Activated naive CD4-positive, alpha-beta T cell treated with anti-CD3 and anti-CD28 coated beads for 36 hours (primary cell): ENCODE measurements at regions not wholly inside any gene's neighbourhood (a gene's known extent, or its start where the extent isn't known, plus 50 kb on each side); places are given as distances from the start of the nearest gene placed in this dataset.

Source experiments
- CTCF ChIA-PET: fragments of 350-600 bp; sonication (Branson Sonifier 250); formaldehyde crosslinking; loops from one replicate; lab custom pipeline; 2021; ENCODE audit warnings: antibody characterized with exemption; lab: Charles Lee
- DNase-seq: peaks from one replicate; pipeline ENCODE4 v3.0.0-alpha.2; 2020
- H3K27ac Mint-ChIP-seq: one replicate; pipeline ENCODE4 v1.8.0; 2021; ENCODE audit warnings: mild to moderate bottlenecking, mixed read lengths
- H3K27me3 Mint-ChIP-seq: one replicate; pipeline ENCODE4 v1.8.0; 2021; ENCODE audit warnings: low read depth, mixed read lengths
- H3K36me3 Mint-ChIP-seq: one replicate; pipeline ENCODE4 v1.8.0; 2021; ENCODE audit warnings: low read depth, mixed read lengths
- H3K4me1 Mint-ChIP-seq: one replicate; pipeline ENCODE4 v1.8.0; 2021; ENCODE audit warnings: low read depth, mixed read lengths
- H3K4me3 Mint-ChIP-seq: one replicate; pipeline ENCODE4 v1.8.0; 2021; ENCODE audit warnings: mild to moderate bottlenecking, moderate library complexity, mixed read lengths
- H3K9me3 Mint-ChIP-seq: one replicate; pipeline ENCODE4 v1.8.0; 2021; ENCODE audit warnings: mixed read lengths
- intact Hi-C: fragments of 100-400 bp; cut with micrococcal nuclease; formaldehyde crosslinking; loops from one replicate; pipeline ENCODE4 v1.15.1; 2023

DNA sequence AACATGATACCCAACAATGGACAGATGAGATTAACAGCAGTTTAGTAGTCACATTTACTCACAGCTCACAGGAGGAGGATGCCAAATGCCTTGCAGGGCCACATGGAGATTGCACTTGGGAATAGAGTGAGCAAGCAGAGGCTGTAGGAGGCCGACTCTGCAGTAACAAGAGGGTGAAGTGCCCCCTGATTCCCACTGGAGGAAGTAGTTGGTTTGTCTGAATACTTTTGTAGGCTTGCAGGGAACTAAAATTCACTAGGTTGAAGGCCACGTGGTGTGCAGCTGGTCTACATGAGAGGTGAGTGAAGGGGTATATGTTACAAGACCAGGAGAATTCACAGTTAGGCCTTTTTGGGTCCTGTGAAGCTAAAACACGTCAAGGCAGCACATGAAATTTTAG is 419.3 kb upstream of the TNP1 start:
- H3K27ac Mint-ChIP-seq, result no peak overlapping the region
- DNase-seq, result no peak
- no peaks in the 10 kb centered on the region for H3K4me1 Mint-ChIP-seq
- H3K36me3 Mint-ChIP-seq, result no peaks in the 10 kb centered on the region
- no peak overlapping the region for H3K4me3 Mint-ChIP-seq
- CTCF ChIA-PET, result no interaction called here
- peaks cover 2% of the 10 kb centered on the region for H3K27me3 Mint-ChIP-seq
- H3K9me3 Mint-ChIP-seq, result no peaks in the 10 kb centered on the region
- intact Hi-C loops, result no loop called here

DNA sequence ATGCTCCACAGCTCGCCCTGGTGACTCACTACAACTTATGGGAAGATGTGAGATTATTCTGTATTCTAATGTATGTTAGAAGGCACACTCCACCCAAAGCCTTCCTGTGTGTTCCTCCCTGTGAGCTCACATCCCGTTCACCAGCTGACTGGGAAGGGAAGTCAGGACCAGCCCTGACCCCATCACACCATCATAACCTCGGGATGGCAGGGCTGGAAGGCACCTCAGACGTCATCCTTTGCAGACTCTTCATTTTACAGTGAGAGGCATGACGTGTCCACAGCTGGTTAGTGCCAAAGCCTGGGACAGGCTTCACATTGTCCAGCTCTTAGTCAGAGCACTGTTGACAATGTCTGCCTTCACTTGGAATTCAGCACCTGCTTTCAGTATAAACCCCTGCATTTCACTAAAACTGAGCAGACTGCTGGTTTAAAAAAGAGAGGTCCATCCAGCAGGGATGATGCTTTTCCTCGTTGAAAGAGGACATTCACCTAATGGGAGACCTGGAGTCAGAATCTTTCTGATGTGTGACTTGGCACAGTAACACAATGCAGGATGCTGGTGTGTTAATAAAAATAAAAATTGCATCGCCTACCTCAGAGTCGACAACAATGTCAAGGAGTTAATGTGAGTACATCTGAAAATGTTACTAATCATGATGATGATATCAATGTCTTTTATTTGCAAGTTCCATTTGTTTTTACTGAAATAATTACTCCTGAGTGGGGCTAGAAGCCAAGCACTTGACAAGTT is 418.0 kb upstream of the TNP1 start:
- no peaks in the 10 kb centered on the region for H3K4me1 Mint-ChIP-seq
- CTCF ChIA-PET, result no interaction called here
- H3K4me3 Mint-ChIP-seq, result no peak overlapping the region
- H3K27me3 Mint-ChIP-seq, result peaks cover 2% of the 10 kb centered on the region
- no peak overlapping the region for H3K27ac Mint-ChIP-seq
- H3K9me3 Mint-ChIP-seq, result no peaks in the 10 kb centered on the region
- H3K36me3 Mint-ChIP-seq, result no peaks in the 10 kb centered on the region
- no peak for DNase-seq
- intact Hi-C loops, result no loop called here

- Mint-ChIP-seq H3K27me3 (peaks cover 2% of the 10 kb centered on the region), H3K27ac (no peak overlapping the region), H3K4me3 (no peak overlapping the region), H3K4me1 (no peaks in the 10 kb centered on the region), H3K9me3 (no peaks in the 10 kb centered on the region), H3K36me3 (no peaks in the 10 kb centered on the region)
- CTCF ChIA-PET, result no interaction called here
- intact Hi-C loops, result no loop called here
- DNase-seq, result no peak
These were observed 416.6 kb upstream of the TNP1 start for GRCh38 chr2:217276433-217276832.

DNA sequence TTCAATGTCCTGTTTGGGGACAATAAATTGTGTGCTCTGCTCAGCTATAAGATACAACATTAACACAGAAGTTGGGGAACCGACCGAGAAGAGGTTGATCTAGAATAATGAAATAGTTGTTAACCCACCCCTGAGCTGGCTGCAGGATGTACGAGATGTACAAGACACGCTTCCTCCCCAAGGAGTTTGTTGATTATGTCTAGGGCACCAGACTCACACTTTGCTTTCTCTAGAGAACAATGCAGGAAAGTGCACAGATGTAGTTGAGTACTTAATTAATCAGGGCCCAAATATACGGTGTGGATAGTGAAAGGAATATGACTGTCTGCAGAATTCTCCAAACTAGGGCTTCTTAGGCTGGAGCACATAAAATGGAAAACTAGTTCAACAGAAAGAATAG is 415.2 kb upstream of the TNP1 start:
- Mint-ChIP-seq H3K4me3 (no peak overlapping the region), H3K9me3 (no peaks in the 10 kb centered on the region), H3K4me1 (no peaks in the 10 kb centered on the region), H3K27ac (no peak overlapping the region), H3K27me3 (peaks cover 9% of the 10 kb centered on the region), H3K36me3 (no peaks in the 10 kb centered on the region)
- CTCF ChIA-PET, result no interaction called here
- intact Hi-C loops, result no loop called here
- no peak for DNase-seq

DNA sequence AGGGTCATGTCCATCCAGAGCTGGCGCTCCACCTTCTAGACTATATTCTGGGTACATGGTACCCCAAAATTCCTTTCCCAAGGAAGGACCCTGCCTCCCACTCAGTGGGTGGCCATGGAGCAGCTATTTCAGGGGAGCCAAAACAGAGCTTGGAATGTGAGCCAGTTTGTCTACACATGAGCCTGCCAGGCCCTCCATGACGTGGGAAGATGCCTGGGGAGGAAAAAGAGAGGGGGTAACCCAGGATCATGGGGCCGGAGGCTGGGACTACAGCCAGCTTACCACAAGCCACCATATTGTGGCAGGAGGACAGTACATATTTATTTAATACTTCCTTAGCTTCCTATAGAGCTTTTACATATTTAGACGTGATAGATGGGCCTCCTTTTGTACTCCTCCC is 414.7 kb upstream of the TNP1 start:
- H3K27me3 Mint-ChIP-seq, result peaks cover 14% of the 10 kb centered on the region
- DNase-seq, result no peak
- no peak overlapping the region for H3K4me3 Mint-ChIP-seq
- no peak overlapping the region for H3K27ac Mint-ChIP-seq
- no peaks in the 10 kb centered on the region for H3K36me3 Mint-ChIP-seq
- CTCF ChIA-PET, result no interaction called here
- intact Hi-C loops, result no loop called here
- H3K9me3 Mint-ChIP-seq, result no peaks in the 10 kb centered on the region
- H3K4me1 Mint-ChIP-seq, result no peaks in the 10 kb centered on the region

DNA sequence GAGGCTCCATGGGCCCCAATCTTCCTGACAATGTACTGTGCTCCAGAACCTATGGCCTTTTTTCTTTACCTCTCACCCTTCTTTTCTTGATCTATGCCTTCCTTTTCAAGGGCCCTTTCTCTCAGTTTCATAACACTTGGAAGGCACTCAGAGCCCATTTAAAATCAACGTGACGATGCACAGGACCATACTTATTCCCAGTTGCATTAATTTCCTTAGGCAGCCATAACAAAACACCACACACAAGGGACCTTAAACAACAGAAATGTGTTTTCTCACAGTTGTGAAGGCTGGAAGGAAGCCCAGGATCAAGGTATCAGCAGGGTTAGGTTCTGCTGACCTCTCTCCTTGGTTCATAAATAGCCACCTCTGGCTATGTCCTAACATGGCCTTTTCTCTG is 414.0 kb upstream of the TNP1 start:
- DNase-seq, result no peak
- H3K27me3 Mint-ChIP-seq, result peaks cover 17% of the 10 kb centered on the region
- H3K4me3 Mint-ChIP-seq, result no peak overlapping the region
- H3K4me1 Mint-ChIP-seq, result no peaks in the 10 kb centered on the region
- no peaks in the 10 kb centered on the region for H3K36me3 Mint-ChIP-seq
- intact Hi-C loops, result no loop called here
- no peak overlapping the region for H3K27ac Mint-ChIP-seq
- CTCF ChIA-PET, result no interaction called here
- H3K9me3 Mint-ChIP-seq, result no peaks in the 10 kb centered on the region

DNA sequence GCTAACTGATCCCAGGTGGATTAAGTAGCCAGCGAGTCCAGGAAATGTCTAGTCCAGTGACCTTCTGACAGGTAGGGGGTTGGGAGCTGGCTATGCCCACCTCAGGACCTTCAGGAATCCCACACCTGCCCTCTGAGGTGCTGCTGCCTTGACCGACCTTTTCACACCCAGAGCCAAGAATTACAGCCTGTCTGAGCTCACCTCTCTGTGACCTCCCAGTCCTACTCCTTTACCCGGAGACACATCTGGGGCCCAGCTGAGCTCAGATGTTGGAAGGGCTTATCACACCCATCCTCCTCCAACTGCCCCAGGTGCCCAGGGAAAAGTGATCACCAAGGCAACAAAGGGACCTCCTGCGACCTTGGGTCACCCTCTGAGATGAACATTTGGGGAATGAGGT is 413.3 kb upstream of the TNP1 start:
- Mint-ChIP-seq H3K27me3 (peaks cover 20% of the 10 kb centered on the region), H3K4me1 (no peaks in the 10 kb centered on the region), H3K36me3 (no peaks in the 10 kb centered on the region), H3K4me3 (no peak overlapping the region), H3K27ac (no peak overlapping the region), H3K9me3 (no peaks in the 10 kb centered on the region)
- intact Hi-C loops, result no loop called here
- no peak for DNase-seq
- CTCF ChIA-PET, result no interaction called here

DNA sequence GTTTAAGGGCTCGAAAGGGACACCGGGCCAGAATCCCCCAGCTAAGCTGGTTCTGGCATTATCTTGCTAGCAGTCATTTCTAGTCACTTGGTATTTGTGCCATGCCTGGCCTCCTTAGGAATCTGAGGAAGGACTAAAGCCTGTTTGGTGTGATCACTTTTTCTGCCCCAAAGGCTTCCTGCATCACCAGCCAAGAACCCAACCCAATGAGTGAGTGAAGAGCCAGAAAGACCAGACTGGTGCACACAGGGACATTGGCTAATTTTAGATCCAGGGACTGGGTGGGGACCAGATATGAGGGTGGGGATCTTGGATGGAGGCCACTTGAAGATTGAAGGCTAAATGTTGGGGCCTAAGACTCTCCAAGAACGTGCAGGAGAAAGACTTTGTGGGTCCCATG is 411.9 kb upstream of the TNP1 start:
- H3K4me1 Mint-ChIP-seq, result no peaks in the 10 kb centered on the region
- CTCF ChIA-PET, result no interaction called here

GRCh38 chr2:217270485-217271121 is 410.7 kb upstream of the TNP1 start:
- no peak overlapping the region for H3K27ac Mint-ChIP-seq
- no peak overlapping the region for H3K4me3 Mint-ChIP-seq
- CTCF ChIA-PET, result interaction anchor here (0.6 kb wide), 1 partner anchor 619 kb away, joined by 3 read pairs; no protein-coding TSS in a partner anchor
- peaks cover 22% of the 10 kb centered on the region for H3K27me3 Mint-ChIP-seq
- H3K4me1 Mint-ChIP-seq, result no peaks in the 10 kb centered on the region
- H3K36me3 Mint-ChIP-seq, result no peaks in the 10 kb centered on the region
- DNase-seq, result no peak
- H3K9me3 Mint-ChIP-seq, result peaks cover 1% of the 10 kb centered on the region
- intact Hi-C loops, result no loop called here

More for the DNA sequence above, 411.9 kb upstream of the TNP1 start:
- intact Hi-C loops, result no loop called here
- Mint-ChIP-seq H3K27ac (no peak overlapping the region), H3K4me3 (no peak overlapping the region), H3K9me3 (peaks cover 1% of the 10 kb centered on the region), H3K27me3 (peaks cover 18% of the 10 kb centered on the region), H3K36me3 (no peaks in the 10 kb centered on the region)
- DNase-seq, result no peak

- no peak for DNase-seq
- Mint-ChIP-seq H3K27me3 (peaks cover 22% of the 10 kb centered on the region), H3K27ac (no peak overlapping the region), H3K9me3 (peaks cover 1% of the 10 kb centered on the region), H3K4me1 (no peaks in the 10 kb centered on the region), H3K4me3 (no peak overlapping the region), H3K36me3 (no peaks in the 10 kb centered on the region)
- intact Hi-C loops, result no loop called here
- CTCF ChIA-PET, result no interaction called here
These were observed 410.0 kb upstream of the TNP1 start for GRCh38 chr2:217269701-217270484.

GRCh38 chr2:217268978-217269377 is 409.1 kb upstream of the TNP1 start:
- Mint-ChIP-seq H3K36me3 (no peaks in the 10 kb centered on the region), H3K9me3 (peaks cover 1% of the 10 kb centered on the region), H3K27me3 (peaks cover 22% of the 10 kb centered on the region), H3K27ac (no peak overlapping the region), H3K4me3 (no peak overlapping the region), H3K4me1 (no peaks in the 10 kb centered on the region)
- CTCF ChIA-PET, result no interaction called here
- intact Hi-C loops, result no loop called here
- no peak for DNase-seq

GRCh38 chr2:217267758-217268157 is 407.9 kb upstream of the TNP1 start:
- CTCF ChIA-PET, result no interaction called here

More at GRCh38 chr2:217267758-217268157, 407.9 kb upstream of the TNP1 start:
- peaks cover 1% of the 10 kb centered on the region for H3K9me3 Mint-ChIP-seq
- DNase-seq, result no peak
- H3K36me3 Mint-ChIP-seq, result no peaks in the 10 kb centered on the region
- H3K4me3 Mint-ChIP-seq, result no peak overlapping the region
- no peaks in the 10 kb centered on the region for H3K4me1 Mint-ChIP-seq
- H3K27ac Mint-ChIP-seq, result no peak overlapping the region
- H3K27me3 Mint-ChIP-seq, result peaks cover 22% of the 10 kb centered on the region
- intact Hi-C loops, result no loop called here
